Aorta (tissue), 5 donors: ENCODE measurements at regions not wholly inside any gene's neighbourhood (a gene's known extent, or its start where the extent isn't known, plus 50 kb on each side); places are given as distances from the start of the nearest gene placed in this dataset.

Experiments
- ATAC-seq: fragments of 200-7000 bp; cut with Tn5 transposase; one replicate; pipeline ENCODE4 v1.9.1; 2022; ENCODE audit warnings: moderate library complexity; ENCODE audit not compliant: low FRiP score
- DNase-seq, 2 donors: peaks; one replicate each; pipeline ENCODE4 v3.0.0-alpha.2; 2020
- H3K27ac ChIP-seq, 2 donors: one replicate each; pipeline ENCODE4 v1.5.1; 2013; ENCODE audit warnings: low read length in 2 of 2, mild to moderate bottlenecking in 2 of 2, moderate library complexity in 2 of 2, control low read depth in 1 of 2, inconsistent platforms in 1 of 2, low read depth in 1 of 2
- H3K27me3 ChIP-seq, 2 donors: one replicate each; pipeline ENCODE4 v1.6.1; 2013; ENCODE audit warnings: control low read depth in 1 of 2, low read length in 1 of 2, mild to moderate bottlenecking in 1 of 2, moderate library complexity in 1 of 2; ENCODE audit not compliant: insufficient read depth in 2 of 2, control insufficient read depth in 1 of 2
- H3K36me3 ChIP-seq, 2 donors: one replicate each; pipeline ENCODE4 v1.6.1; 2013; ENCODE audit warnings: control low read depth in 1 of 2, low read length in 1 of 2, mild to moderate bottlenecking in 1 of 2; ENCODE audit not compliant: insufficient read depth in 2 of 2, control insufficient read depth in 1 of 2
- H3K4me1 ChIP-seq, 2 donors: one replicate each; pipeline ENCODE4 v1.6.1; 2013; ENCODE audit warnings: low read length in 2 of 2, control low read depth in 1 of 2, mild to moderate bottlenecking in 1 of 2, moderate library complexity in 1 of 2; ENCODE audit not compliant: insufficient read depth in 2 of 2, control insufficient read depth in 1 of 2
- H3K4me3 ChIP-seq, 2 donors: one replicate each; pipeline ENCODE4 v1.5.1; 2013; ENCODE audit warnings: low read length in 2 of 2, control low read depth in 1 of 2, mild to moderate bottlenecking in 1 of 2
- H3K9me3 ChIP-seq: one replicate; pipeline ENCODE4 v1.6.1; 2013; ENCODE audit warnings: mild to moderate bottlenecking, low read length; ENCODE audit not compliant: control insufficient read depth
- WGBS, 2 donors: extraction: QIAGEN DNeasy Blood & Tissue Kit; methylation state at CpG; one replicate each; pipeline ENCODE4 v1.1.7; 2013; 5-methylcytosine and 5-hydroxymethylcytosine counted together
- intact Hi-C, 2 donors: fragments of 100-400 bp; cut with DNase I; formaldehyde crosslinking; loops; one replicate each; pipeline versions ENCODE4 v1.14.2 to v1.15.0; 2022
- donor health status: healthy with polysubstance abuse.
- donor health status: Bipolar disorder and iron deficiency.
- donor health status: DM: no; HTN: no; CAD: no.
- donor health status: DM: no; HTN: no; CAD: no.
- donor health status: DM: yes; HTN: yes; CAD: no.

GRCh38 chrX:39969819-39970504, 127.8 kb downstream of the BCOR start:
- Histone ChIP-seq H3K27me3 (no peaks in the 10 kb centered on the region), H3K4me1 (no peaks in the 10 kb centered on the region), H3K4me3 (no peak overlapping the region), H3K36me3 (no peaks in the 10 kb centered on the region), H3K27ac (no peak overlapping the region), H3K9me3 (no peaks in the 10 kb centered on the region)
- 76 to 79% methylated on average over 19 of the region's 19 CpGs for WGBS, 2 donors
- ATAC-seq (no peak), DNase-seq (no peak)
- intact Hi-C loops = no loop called here

GRCh38 chrX:39971760-39972159, 126.0 kb downstream of the BCOR start:
- WGBS, 2 donors = 93 to 99% methylated on average over 2 of the region's 2 CpGs
- intact Hi-C loops = no loop called here
- DNase-seq (no peak), ATAC-seq (no peak)
- no peak overlapping the region for H3K4me3 ChIP-seq
- H3K27ac ChIP-seq = no peak overlapping the region
- H3K36me3 ChIP-seq = no peaks in the 10 kb centered on the region
- no peaks in the 10 kb centered on the region for H3K4me1 ChIP-seq
- no peaks in the 10 kb centered on the region for H3K27me3 ChIP-seq
- no peaks in the 10 kb centered on the region for H3K9me3 ChIP-seq

- ATAC-seq = no peak
- WGBS, 2 donors = 83 to 87% methylated on average over 7 of the region's 7 CpGs
- H3K4me3 ChIP-seq = no peak overlapping the region
- no peaks in the 10 kb centered on the region for H3K4me1 ChIP-seq
- H3K27me3 ChIP-seq = no peaks in the 10 kb centered on the region
- DNase-seq = no peak
- intact Hi-C loops = no loop called here
- no peak overlapping the region for H3K27ac ChIP-seq
- no peaks in the 10 kb centered on the region for H3K36me3 ChIP-seq
- no peaks in the 10 kb centered on the region for H3K9me3 ChIP-seq
Measured at GRCh38 chrX:39972340-39972739, 125.4 kb downstream of the BCOR start.

GRCh38 chrX:39973810-39974209, 123.9 kb downstream of the BCOR start:
- no peak overlapping the region for H3K4me3 ChIP-seq
- intact Hi-C loops = no loop called here
- no peaks in the 10 kb centered on the region for H3K27me3 ChIP-seq
- H3K9me3 ChIP-seq = no peaks in the 10 kb centered on the region
- H3K36me3 ChIP-seq = no peaks in the 10 kb centered on the region
- ATAC-seq = no peak
- no peaks in the 10 kb centered on the region for H3K4me1 ChIP-seq
- H3K27ac ChIP-seq = no peak overlapping the region
- 83 to 93% methylated on average over 8 of the region's 8 CpGs for WGBS, 2 donors
- no peak for DNase-seq

GRCh38 chrX:39974270-39974669, 123.5 kb downstream of the BCOR start:
- intact Hi-C loops = no loop called here
- ATAC-seq (no peak), DNase-seq (no peak)
- Histone ChIP-seq H3K27ac (no peak overlapping the region), H3K4me3 (no peak overlapping the region), H3K4me1 (no peaks in the 10 kb centered on the region), H3K36me3 (no peaks in the 10 kb centered on the region), H3K27me3 (no peaks in the 10 kb centered on the region), H3K9me3 (no peaks in the 10 kb centered on the region)
- 74 to 94% methylated on average over 6 of the region's 6 CpGs for WGBS, 2 donors

- no peak for DNase-seq
- Histone ChIP-seq H3K27me3 (no peaks in the 10 kb centered on the region), H3K36me3 (no peaks in the 10 kb centered on the region), H3K9me3 (no peaks in the 10 kb centered on the region), H3K4me3 (no peak overlapping the region), H3K27ac (no peak overlapping the region), H3K4me1 (no peaks in the 10 kb centered on the region)
- 77 to 88% methylated on average over 7 of the region's 7 CpGs for WGBS, 2 donors
- no peak for ATAC-seq
- intact Hi-C loops = no loop called here
Measured at GRCh38 chrX:39975101-39975925, 122.4 kb downstream of the BCOR start.

GRCh38 chrX:39981946-39982345, 115.8 kb downstream of the BCOR start:
- 81 to 94% methylated on average over 3 of the region's 3 CpGs for WGBS, 2 donors
- Histone ChIP-seq H3K4me1 (no peaks in the 10 kb centered on the region), H3K27me3 (no peaks in the 10 kb centered on the region), H3K9me3 (no peaks in the 10 kb centered on the region), H3K36me3 (no peaks in the 10 kb centered on the region), H3K4me3 (no peak overlapping the region), H3K27ac (no peak overlapping the region)
- intact Hi-C loops = no loop called here
- ATAC-seq = no peak
- no peak for DNase-seq

- DNase-seq = no peak
- 86 to 98% methylated on average over 3 of the region's 3 CpGs for WGBS, 2 donors
- intact Hi-C loops = no loop called here
- Histone ChIP-seq H3K27ac (no peak overlapping the region), H3K4me1 (no peaks in the 10 kb centered on the region), H3K9me3 (no peaks in the 10 kb centered on the region), H3K36me3 (no peaks in the 10 kb centered on the region), H3K4me3 (no peak overlapping the region), H3K27me3 (no peaks in the 10 kb centered on the region)
- ATAC-seq = no peak
Measured at GRCh38 chrX:39982948-39983347, 114.8 kb downstream of the BCOR start.

- no peak for DNase-seq
- Histone ChIP-seq H3K4me3 (no peak overlapping the region), H3K27ac (no peak overlapping the region), H3K27me3 (no peaks in the 10 kb centered on the region), H3K9me3 (no peaks in the 10 kb centered on the region), H3K36me3 (no peaks in the 10 kb centered on the region), H3K4me1 (no peaks in the 10 kb centered on the region)
- ATAC-seq = no peak
- 53 to 54% methylated on average over 5 of the region's 5 CpGs for WGBS, 2 donors
- intact Hi-C loops = no loop called here
Measured at GRCh38 chrX:39983715-39984114, 114.0 kb downstream of the BCOR start.
